ENCODE measurements at regions not wholly inside any gene's neighbourhood (a gene's known extent, or its start where the extent isn't known, plus 50 kb on each side); places are given as distances from the start of the nearest gene placed in this dataset.

- Histone ChIP-seq H3K9me3 (ENCODE audit: insufficient read depth, low read depth, low read length) (no peaks in the 10 kb centered on the region), H3F3A (ENCODE audit: low read depth) (no peaks in the 10 kb centered on the region), H4K20me1 (ENCODE audit: insufficient read depth, low read length, poor library complexity, severe bottlenecking) (no peaks in the 10 kb centered on the region), H3K27me3 (ENCODE audit: insufficient read depth, low read length, poor library complexity, severe bottlenecking) (no peaks in the 10 kb centered on the region), H3K79me2 (ENCODE audit: insufficient read depth, low read length) (no peaks in the 10 kb centered on the region), H3K4me3 (ENCODE audit: low read length, poor library complexity, severe bottlenecking) (no peak overlapping the region), H3K9me2 (replicated peaks; ENCODE audit: low read depth, low read length) (no peaks in the 10 kb centered on the region), H2AFZ (ENCODE audit: low read length) (no peak overlapping the region), H3K36me3 (ENCODE audit: insufficient read depth, low read length) (no peaks in the 10 kb centered on the region), H3K4me2 (ENCODE audit: low read depth, low read length, poor library complexity, severe bottlenecking) (no peak overlapping the region), H3K4me1 (ENCODE audit: insufficient read depth, low read length, poor library complexity, severe bottlenecking) (no peaks in the 10 kb centered on the region), H3K9ac (ENCODE audit: low read depth, low read length, poor library complexity, severe bottlenecking) (no peak overlapping the region)
- TF ChIP-seq, protein P1, sequence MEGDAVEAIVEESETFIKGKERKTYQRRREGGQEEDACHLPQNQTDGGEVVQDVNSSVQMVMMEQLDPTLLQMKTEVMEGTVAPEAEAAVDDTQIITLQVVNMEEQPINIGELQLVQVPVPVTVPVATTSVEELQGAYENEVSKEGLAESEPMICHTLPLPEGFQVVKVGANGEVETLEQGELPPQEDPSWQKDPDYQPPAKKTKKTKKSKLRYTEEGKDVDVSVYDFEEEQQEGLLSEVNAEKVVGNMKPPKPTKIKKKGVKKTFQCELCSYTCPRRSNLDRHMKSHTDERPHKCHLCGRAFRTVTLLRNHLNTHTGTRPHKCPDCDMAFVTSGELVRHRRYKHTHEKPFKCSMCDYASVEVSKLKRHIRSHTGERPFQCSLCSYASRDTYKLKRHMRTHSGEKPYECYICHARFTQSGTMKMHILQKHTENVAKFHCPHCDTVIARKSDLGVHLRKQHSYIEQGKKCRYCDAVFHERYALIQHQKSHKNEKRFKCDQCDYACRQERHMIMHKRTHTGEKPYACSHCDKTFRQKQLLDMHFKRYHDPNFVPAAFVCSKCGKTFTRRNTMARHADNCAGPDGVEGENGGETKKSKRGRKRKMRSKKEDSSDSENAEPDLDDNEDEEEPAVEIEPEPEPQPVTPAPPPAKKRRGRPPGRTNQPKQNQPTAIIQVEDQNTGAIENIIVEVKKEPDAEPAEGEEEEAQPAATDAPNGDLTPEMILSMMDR (conservative IDR thresholded peaks at IDR 0.05; ENCODE audit: low read length), result no peak
- TF ChIP-seq EZH2phosphoT487 (IDR thresholded peaks at IDR 0.05; ENCODE audit: borderline replicate concordance), result no peak
These were observed 122.0 kb upstream of the NRSN1 start for GRCh38 chr6:24004062-24004461.

GRCh38 chr6:24004659-24005058 lies 121.4 kb upstream of the NRSN1 start:
- no peak overlapping the region for H3K9ac ChIP-seq (ENCODE audit: low read depth, low read length, poor library complexity, severe bottlenecking)
- no peak overlapping the region for H3K4me2 ChIP-seq (ENCODE audit: low read depth, low read length, poor library complexity, severe bottlenecking)
- TF ChIP-seq, protein P1 (conservative IDR thresholded peaks at IDR 0.05; ENCODE audit: low read length), result no peak
- TF ChIP-seq EZH2phosphoT487 (IDR thresholded peaks at IDR 0.05; ENCODE audit: borderline replicate concordance), result no peak

DNA sequence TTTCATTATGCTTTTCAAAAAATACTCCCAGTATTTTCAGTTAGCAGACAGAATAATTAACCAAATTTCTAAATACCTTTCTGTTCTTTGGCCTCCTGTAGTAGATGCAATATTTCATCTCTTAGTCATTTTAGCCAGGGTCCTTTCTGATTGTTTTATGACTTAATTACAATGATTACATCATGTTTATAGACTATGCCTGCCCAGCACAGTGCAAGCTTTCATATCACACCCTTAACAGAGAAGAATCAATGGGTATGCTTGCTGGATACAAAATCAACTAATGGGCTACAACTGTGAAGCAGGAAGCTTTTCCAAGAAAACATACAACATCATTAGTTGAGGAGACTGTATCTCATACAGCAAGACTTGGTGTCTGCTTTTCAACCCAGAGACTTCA lies 119.8 kb upstream of the NRSN1 start:
- Histone ChIP-seq H3K4me1 (ENCODE audit: insufficient read depth, low read length, poor library complexity, severe bottlenecking) (no peaks in the 10 kb centered on the region), H3K4me2 (ENCODE audit: low read depth, low read length, poor library complexity, severe bottlenecking) (no peak overlapping the region), H3K27me3 (ENCODE audit: insufficient read depth, low read length, poor library complexity, severe bottlenecking) (no peaks in the 10 kb centered on the region), H3K79me2 (ENCODE audit: insufficient read depth, low read length) (no peaks in the 10 kb centered on the region), H4K20me1 (ENCODE audit: insufficient read depth, low read length, poor library complexity, severe bottlenecking) (no peaks in the 10 kb centered on the region), H3K9ac (ENCODE audit: low read depth, low read length, poor library complexity, severe bottlenecking) (no peak overlapping the region), H3K9me3 (ENCODE audit: insufficient read depth, low read depth, low read length) (no peaks in the 10 kb centered on the region), H3K36me3 (ENCODE audit: insufficient read depth, low read length) (no peaks in the 10 kb centered on the region), H3K9me2 (replicated peaks; ENCODE audit: low read depth, low read length) (no peaks in the 10 kb centered on the region), H3K4me3 (ENCODE audit: low read length, poor library complexity, severe bottlenecking) (no peak overlapping the region), H3F3A (ENCODE audit: low read depth) (no peaks in the 10 kb centered on the region), H2AFZ (ENCODE audit: low read length) (no peak overlapping the region)
- no peak for TF ChIP-seq EZH2phosphoT487 (IDR thresholded peaks at IDR 0.05; ENCODE audit: borderline replicate concordance)
- TF ChIP-seq, protein P1 (conservative IDR thresholded peaks at IDR 0.05; ENCODE audit: low read length), result no peak

More at GRCh38 chr6:24004659-24005058, 121.4 kb upstream of the NRSN1 start:
- no peaks in the 10 kb centered on the region for H3F3A ChIP-seq (ENCODE audit: low read depth)
- no peaks in the 10 kb centered on the region for H3K36me3 ChIP-seq (ENCODE audit: insufficient read depth, low read length)
- no peak overlapping the region for H2AFZ ChIP-seq (ENCODE audit: low read length)
- no peaks in the 10 kb centered on the region for H3K79me2 ChIP-seq (ENCODE audit: insufficient read depth, low read length)
- H3K4me1 ChIP-seq (ENCODE audit: insufficient read depth, low read length, poor library complexity, severe bottlenecking), result no peaks in the 10 kb centered on the region
- H3K9me3 ChIP-seq (ENCODE audit: insufficient read depth, low read depth, low read length), result no peaks in the 10 kb centered on the region
- H4K20me1 ChIP-seq (ENCODE audit: insufficient read depth, low read length, poor library complexity, severe bottlenecking), result no peaks in the 10 kb centered on the region
- H3K27me3 ChIP-seq (ENCODE audit: insufficient read depth, low read length, poor library complexity, severe bottlenecking), result no peaks in the 10 kb centered on the region
- H3K9me2 ChIP-seq (replicated peaks; ENCODE audit: low read depth, low read length), result no peaks in the 10 kb centered on the region
- H3K4me3 ChIP-seq (ENCODE audit: low read length, poor library complexity, severe bottlenecking), result no peak overlapping the region

Data from Loucy (cell line).